ENCODE measurements at regions not wholly inside any gene's neighbourhood (a gene's known extent, or its start where the extent isn't known, plus 50 kb on each side); places are given as distances from the start of the nearest gene placed in this dataset.
"Not testable (repeated sequence)": the region's sequence is repeated elsewhere in the genome, so short reads cannot be mapped to it uniquely, and the experiment has no call there.

DNA sequence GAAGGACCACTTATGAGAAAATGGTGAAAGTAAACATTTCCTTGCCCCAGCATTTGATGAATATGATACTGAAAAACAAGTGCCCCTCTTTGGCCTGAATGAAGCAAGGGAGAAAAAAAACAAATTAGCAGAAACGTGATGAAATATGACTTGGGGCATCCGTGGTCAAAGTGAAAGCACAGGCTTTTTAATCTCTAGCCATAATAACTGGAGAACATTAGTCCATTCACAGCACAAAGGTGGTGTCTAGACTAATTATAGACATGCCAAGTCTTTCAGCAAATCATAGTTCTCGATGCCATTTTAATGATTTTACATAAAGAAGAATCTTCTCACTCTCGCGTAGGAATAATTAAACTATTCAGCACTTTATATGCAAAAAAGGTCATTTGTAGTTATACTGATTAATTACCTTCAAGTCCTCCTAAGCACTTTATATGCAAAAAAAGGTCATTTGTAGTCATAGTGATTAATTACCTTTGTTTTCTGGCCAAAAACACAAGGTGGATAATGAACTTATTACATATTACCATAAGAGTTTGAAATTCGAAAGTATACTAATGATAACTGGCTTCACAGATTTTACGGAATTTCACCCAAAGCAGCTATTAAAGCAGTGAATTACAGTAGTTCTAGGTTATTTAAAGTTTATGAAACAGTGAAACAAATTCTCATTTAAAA, 121.6 kb downstream of the ZNF22 start:
- DNase-seq: not testable (repeated sequence)

DNA sequence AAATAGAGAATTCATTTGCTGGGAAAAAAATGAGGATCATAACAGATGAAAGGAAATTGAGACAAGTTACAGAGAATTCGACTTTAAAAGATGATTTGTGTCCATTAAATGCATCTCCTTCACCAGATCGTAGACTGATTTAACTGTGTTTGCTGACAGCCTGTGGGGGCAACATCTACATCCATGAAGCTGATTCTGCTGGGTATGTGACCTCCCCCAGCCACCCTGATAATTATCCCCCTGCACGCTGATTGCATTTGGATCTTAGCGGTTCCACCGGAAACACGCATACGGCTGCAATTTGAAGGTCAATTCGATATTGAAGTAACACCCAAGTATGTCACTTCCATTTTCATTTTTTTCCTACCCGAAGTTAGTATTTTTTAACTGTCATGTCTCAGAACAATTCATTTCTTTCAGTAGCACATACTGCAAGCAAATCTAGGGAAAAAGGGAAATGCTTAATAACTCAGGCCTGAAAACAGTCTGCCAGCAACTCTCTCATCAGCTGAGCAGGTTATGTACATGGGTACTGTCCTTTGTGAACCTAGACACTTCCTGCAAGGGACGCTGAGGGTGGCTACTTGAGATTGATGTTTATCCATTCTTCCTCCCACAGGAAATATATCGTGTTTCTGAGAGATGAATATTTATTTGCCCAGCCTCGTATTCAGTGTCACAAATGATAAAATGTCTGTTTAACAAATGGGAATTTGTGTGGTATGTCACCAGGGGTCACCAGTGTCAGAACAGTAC, 134.9 kb downstream of the ZNF22 start:
- no peak for DNase-seq

DNA sequence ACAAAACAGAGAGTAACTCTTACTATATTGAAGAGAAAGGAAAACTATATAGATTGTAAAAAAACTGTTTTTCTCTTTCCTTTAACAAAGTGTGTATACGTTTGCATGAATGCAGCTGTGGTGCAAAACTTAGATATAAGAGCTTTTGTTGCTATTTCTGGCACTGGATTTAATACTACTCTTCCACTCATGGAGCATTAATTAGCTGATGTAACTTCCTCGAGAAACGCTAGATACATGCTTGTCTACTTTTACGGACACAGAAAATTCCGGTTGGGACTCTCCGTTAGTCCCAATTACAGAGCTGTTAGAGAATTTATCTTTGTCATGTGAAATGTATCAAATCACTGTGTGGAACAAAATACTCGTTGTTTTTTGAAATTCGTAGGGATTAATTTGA, 135.5 kb downstream of the ZNF22 start:
- DNase-seq: no peak

DNA sequence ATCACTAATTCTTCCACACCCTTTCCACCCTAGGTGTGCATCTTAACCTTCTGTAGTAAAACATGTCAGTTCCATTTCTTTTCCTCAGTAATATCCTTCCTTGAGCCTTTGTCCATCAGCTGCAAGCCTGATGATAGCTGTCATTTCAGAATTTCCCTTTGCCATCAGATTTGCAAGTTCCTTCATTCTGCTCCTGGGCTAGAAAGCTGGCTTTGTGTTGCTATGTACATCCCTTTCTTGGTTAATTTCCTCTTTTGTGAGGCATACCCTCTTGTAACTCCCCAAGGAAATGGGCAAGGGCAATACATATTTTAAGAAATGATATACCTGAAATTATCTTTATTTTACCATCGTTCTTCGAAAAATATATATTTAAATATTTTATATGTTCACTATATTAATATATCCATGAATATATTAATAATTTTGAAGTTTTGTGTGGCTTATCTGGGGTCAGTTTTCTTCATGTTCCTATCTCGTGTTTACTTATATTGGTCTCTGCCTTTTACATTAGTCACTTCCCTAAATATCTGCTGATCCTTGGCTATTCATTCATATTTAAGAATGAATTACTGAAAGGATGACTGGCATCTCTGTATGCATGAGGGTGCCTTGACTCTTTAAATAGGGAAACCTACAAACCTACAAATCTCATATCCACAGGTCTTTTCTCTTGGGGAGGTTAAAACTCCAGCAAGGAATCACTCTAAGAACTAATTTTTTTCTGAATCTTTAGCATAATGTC, 143.8 kb downstream of the ZNF22 start:
- no peak for DNase-seq

DNA sequence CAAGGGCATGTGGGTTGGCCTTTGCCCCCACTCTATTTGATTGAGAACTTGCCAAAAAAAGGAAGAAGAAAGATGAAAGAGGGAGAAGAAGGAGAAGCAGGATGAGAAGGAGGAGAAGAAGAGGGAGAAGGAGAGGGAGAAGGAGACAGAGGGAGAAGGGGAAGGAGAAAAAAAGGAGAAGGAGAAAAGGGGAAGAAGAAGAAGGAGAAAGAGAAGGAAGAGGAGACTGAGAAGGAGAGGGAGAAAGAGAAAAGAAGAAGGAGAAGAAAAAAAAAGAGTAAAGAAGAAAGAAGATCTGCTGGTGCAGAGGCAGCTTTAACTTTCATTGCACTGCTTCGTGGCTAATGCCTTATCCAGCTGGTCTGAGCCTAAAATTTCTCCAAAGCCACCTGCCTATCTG, 144.4 kb downstream of the ZNF22 start:
- DNase-seq: not testable (repeated sequence)

DNA sequence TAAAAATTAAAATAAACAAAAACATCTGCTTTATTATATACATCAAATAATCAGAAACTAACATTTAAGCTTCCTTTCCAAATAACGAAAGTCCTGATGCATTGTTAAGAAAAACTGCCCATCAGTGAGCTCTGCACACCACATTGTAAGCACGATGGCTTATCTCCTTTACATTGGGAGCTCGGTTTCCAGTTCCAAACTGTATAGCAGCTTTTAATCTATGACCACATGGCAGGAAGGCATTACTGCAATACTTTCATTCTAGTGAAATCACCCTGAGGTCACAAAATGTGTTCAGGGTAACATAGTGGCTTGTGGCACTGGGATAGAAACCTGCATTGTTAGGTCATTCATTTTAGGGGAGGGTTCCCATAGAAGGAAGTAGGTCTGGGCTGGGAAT, 146.3 kb downstream of the ZNF22 start:
- DNase-seq: no peak

DNA sequence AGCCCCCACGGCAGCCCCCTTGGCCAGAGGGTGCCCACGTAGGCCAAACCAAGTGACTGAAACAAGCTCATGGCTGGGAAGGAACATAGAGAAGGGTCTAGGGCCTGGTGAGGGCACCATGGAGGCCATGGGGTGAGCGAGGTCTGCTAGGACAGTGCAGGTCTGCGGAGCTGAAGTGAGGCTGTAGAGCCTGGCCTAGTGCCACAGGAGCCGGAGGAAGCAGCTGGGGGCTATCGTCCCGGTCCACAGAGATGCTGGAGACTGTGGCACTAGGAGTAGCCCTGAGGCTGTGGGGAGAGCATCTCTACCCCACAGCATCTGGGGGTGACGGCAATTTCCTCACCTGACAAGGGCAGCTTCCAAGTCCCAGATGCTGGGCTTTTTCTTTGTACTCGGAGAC, 150.3 kb downstream of the ZNF22 start:
- no peak for DNase-seq

DNA sequence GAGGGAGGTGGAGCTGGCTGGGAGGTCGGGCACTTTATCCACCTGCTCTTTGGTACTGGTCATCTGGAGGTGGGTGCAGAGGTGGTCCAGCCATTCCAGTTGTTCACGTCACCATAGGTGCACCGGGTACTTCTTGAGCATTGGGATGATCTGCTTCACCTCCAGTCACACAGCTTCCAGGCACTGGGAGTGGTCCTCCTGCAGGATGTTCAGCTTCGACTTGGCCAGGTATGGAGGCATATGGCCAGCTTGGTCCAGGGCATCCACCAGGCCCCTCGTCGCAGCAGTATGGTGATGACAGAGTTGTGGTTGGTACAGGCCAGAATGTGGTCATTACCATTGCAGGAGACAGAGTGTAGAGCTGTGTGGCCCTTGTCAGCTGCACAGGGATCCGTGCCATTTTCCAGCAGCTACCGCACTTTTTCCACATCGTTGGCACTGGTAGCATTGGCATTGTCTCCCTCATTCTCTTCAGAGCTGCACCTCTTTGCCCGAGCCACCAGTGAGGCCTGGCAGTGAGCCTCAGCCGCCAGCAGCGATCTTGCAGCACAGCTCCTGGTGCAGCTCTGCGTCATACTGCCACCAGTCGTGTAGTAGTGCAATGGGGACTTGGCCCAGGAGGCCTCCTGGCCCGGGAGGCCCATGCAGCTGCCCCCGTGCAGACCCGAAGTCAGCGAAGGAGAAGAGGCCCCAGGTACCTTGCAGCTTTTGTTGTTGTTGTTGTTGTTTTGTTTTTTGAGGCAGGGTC, 150.9 kb downstream of the ZNF22 start:
- DNase-seq: no peak

DNA sequence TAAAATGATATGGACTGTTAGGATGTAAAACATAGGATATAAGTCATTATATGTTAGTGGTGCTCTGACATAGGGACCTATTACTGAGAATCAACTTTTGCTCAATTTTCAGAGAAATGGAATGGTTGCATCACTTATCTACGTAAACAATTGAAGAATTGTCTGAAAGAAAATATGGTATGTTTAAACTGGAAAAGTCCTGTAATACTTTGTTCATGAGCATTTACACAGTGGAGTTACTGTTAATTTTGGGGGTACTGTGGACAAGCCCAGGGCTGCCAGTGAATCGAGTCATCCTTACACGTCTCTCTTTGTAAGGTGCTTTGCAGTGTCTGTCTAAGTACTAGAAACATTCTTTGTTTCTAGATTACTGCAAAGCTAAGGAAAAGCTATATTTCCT, 152.0 kb downstream of the ZNF22 start:
- DNase-seq: no peak

DNA sequence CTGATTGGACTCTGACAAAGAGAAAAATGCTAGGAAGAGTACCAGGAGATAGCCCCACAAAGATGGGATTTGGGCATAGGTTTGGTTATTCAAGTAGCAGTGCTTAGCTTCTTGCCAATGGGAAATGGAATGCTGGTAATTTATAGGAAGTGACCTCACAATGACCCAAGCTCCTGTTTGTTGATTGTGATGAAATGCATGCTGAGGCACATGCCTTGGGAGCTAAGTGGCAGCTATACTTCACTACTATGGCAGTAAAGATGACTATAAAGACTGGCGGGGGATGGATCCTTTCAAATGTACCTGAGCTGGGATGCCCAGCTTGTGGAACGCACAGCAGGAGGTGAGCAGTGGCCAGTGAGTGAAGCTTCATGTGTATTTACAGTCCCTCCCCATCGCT, 153.8 kb downstream of the ZNF22 start:
- DNase-seq: no peak

DNA sequence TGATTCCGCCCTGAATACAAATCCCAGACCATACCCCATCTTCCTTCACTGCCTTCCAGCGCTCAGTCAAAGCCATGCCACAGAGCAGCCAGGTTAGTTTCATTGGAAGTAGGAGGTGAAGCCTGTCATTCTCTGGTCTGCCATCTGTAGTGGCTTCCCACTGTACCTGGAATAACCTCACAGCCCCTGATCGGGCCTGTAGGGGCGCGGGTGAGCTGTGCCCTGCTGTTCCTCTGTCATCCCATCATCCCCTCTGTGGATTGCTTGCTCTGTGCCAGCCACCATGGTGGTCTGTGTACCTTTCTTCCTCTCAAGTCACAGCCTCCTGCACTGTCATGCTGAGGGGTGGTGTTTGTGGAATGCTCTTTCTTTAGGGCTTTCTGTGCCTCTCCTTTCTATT, 155.1 kb downstream of the ZNF22 start:
- DNase-seq: no peak

DNA sequence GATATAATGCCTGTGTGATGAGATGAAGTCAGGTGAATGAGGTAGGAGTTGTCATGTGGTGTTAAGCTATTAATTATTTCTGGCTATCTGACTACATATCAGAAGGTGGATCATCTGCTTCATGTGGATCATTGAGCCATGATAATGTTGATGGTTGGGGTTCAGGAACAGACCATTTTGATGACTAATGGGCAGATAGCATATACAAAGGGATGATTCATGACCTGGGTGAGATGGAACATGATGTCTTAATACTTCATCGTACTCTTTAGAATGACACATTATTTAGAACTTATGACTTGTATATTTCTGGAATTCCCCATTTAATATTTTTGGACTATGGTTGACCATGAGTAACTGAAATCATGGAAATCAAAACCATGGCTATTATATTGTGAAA, 155.1 kb downstream of the OR13A1 start:
- DNase-seq: no peak

DNA sequence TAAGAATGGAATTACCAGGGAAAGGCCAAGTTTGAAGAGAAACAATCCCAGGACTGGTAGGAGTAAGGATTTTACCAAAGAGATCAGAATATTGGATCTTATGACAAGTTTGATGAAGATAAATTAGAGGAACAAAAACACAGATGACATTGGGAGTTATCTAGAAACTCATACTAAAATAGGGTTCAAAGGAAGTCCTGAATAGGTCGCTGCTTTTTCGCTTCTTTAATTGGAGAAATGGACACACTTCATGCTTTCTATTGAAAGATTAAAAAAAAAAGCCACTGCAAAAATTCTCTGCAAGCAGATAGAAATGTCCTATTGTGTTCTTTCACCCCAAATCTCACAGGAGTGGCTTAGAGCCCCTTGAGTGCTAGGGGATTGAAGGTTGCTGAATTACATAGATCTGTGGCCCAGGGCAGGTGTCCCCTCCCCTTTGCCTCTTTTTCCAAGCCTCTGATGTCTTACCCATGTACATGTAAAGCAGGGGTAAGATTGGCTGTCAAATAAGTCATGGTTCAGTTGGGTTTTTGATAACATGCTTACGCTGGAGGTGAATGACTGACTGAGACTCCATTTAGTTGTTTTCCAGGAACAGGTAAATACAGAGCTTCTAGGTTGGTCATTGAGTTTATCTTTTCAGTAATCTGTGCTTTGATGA, 152.0 kb downstream of the OR13A1 start:
- no peak for DNase-seq

DNA sequence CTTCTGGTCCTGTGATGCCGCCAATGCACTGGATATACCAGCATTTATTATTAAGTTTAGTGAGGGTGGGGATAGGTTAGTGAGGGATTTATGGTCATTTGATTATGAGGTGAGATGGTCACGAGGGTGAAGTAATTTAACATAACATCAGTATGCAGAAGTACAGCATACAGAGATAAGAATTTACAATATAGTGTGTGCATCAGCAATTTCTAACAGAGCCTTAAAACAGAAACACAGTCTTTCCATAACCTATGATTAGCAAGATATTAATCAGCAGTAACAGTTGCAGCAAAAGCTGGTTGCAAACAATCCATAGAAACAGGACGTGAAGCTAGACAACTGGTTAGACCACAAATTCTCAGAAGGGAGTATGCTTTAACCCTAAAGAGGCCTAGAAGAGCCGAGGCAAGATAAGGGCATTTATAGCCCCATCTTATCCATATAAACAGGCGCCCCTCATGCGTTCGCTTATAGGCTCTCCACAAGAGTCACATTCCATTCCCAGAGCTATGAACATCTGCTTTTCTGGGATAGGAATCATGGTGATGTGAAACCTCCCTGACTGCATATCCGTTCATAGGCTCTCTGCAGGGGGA, 139.8 kb downstream of the OR13A1 start:
- DNase-seq: not testable (repeated sequence)

DNA sequence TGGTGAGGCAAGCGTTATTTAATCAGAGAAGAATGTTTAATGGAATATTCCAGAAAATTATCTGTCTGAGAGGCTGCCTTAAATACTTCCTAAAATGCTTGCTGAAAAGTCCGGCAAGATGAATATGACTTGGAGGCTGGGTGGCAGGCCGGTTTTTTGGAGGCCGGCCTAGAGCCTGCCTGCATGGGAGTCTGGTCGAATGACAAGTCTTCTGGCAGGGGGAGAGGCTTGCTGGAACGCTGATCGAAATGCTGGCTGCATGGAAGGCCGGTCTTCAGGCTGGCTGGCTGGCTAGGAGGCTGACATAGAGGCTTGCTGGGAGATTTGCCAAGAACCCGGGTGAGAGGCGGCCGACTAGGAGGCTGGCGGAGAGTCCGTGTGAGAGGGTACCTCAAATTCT, 135.7 kb downstream of the OR13A1 start:
- no peak for DNase-seq

DNA sequence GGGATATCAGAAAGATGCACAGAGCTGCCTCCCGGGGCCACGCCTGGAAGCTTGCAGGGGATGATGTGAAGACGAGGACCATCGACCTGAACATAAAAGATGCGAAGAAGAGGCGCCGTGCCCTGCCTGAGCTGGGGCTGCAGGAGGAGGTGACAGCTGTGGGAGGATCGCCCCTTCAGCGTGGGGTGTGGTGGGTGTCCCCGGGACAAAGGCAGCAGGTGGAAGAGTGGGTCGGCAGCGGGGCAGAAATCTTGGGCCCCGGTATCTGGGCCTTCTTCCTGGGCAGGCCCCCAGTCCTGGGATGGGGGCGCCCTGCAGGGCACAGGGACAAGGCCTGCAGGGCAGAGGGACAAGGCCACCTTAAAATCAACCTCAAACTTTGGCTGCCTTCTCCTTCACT, 134.9 kb downstream of the OR13A1 start:
- DNase-seq: no peak

DNA sequence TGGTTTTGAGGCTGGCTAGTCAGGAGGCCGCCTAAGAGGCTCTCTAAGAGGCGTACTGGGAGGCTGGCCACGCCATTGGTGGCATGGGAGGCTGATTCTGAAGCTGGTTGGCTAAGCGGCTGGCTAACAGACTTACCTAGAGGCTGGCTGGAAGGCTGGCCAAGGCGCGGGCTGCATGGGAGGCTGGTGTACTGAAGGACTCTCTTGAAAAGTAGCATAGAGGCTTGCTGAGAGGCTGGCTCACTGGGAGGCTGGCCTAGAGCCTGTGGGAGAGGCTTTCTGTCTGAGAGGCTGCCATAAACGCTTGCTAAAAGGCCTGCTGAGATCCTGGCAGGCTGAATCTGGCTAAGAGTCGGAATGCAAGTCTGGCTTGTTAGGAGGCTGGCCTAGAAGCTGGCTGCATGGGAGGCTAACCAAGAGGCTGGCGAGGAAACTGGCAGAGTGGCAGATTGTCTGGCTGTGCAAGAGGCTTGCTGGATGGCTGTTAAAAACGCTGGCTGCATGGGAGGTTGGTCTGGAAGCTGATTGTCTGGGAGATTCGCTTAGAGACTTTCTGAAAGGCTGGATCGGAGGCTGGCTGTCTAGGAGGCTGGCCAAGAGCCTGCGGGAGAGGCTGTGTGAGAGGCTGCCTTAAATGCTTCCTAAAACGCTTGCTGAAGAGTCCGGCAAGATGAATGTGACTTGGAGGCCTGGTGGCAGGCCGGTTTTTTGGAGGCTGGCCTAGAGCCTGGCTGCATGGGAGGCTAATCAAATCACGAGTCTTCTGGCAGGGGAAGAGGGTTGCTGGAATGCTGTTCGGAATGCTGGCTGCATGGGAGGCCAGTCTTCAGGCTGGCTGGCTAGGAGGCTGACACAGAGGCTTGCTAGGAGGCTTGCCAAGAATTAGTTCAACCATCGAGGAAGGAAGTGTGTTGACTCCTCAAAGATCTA, 134.2 kb downstream of the OR13A1 start:
- no peak for DNase-seq

DNA sequence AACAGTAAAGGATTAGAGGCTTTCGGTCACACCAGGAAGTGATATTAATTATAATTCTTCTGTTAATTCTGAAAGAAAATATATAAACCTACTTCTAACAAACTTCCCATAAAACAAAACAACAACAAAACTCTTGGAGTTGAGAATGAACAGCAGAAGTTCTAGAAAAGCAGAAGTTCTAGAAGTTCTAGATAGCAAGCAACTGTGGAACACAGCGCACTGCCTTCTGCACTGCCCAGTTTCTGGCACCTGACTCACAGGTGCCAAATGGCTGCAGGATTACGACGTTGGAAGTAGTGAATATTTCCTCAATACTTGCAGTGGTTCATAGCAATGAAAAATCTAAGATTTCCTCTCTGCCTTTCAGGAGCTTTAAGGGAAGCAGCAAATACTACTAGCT, 132.2 kb downstream of the OR13A1 start:
- no peak for DNase-seq

DNA sequence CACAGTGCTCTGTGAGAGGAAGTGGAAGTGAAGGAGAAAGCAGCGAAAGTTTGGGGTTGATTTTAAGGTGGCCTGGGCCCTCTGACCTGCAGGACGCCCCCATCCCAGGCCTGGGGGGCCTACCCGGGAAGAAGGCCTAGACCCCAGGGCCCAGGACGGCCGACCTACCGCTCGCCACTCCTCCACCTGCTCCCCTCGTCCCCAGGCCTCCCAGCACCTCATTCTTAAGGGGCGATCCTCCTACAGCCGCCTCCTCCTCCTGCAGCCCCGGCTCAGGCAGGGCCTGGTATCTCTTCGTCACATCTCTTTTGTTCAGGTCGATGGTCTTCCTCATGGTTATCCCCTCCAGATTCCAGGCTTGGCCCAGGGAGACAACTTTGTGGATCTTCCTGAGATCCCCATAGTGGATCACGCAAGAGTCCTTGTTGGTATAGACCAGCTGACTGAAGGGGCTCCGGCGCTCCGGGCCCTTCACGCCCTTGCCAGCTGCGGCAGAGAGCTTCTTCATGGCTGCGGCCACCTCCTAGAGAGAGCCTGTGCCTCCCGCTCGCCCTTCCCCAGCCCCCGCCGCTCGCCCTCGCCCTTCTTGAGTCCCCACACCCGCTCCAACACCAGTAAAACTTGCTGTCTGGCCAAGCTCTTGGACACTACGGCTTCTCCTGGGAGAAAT, 117.5 kb downstream of the OR13A1 start:
- DNase-seq: no peak

DNA sequence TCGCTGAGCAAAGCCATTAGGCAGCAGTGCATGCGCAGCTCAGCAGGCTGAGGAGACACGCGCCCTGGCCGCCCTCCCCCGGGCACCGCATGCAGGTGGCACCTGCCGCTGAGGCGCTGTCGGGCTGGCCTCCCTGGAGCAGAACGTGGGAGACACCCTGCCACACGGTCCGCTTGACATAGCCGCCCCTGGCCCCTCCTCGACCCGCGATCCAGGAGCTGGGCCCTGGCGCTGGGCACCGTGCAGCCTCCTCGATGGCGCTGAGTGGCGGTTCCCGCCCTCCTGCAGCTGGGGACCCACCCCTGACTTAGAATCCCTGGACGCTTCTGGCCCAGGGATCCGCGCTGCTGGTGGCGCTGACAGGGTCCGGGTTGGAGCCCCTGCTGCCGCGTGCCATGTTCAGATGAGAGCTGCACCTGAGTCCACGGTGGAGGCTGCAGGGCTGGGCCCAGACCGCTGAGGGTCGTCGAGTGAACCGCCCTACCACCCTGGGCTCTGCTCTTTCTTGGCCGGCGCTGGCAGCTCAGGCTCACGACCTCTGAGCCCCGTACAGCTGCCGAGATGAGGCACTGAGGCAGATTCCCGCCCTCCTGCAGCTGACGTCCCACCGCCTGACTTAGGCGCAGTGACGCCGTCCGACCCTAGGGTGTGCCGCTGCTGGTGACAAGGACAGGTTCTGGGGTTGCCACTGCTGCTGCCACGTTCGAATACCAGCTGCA, 116.8 kb downstream of the OR13A1 start:
- no peak for DNase-seq

Measured in activated T-cell treated with anti-CD3 and anti-CD28 coated beads, Interleukin-2, amount 50 U/mL, for 48 hours (primary cell).